Heart left ventricle (tissue), 16 donors: ENCODE measurements at regions not wholly inside any gene's neighbourhood (a gene's known extent, or its start where the extent isn't known, plus 50 kb on each side); places are given as distances from the start of the nearest gene placed in this dataset.
A peak's percentile ranks its signal among the peaks of the same experiment; 100 is the strongest.

Experiments used
- ATAC-seq, 4 donors: fragments of 200-7000 bp; cut with Tn5 transposase; one replicate each; pipeline ENCODE4 v1.9.1; 2020 to 2022; ENCODE audit warnings: moderate library complexity in 4 of 4, mild to moderate bottlenecking in 3 of 4, moderate number of reproducible peaks in 1 of 4
- DNase-seq, 5 donors: peaks; one replicate each; pipeline ENCODE4 v3.0.0-alpha.2; 2020
- H3K27ac ChIP-seq, 12 donors: fragments of 200-600 bp; sonication (generic) in 4 of 12; one replicate each; pipeline versions ENCODE4 v1.5.0 to v1.8.0; 2016 to 2022; ENCODE audit warnings: mild to moderate bottlenecking in 2 of 12
- H3K27me3 ChIP-seq, 9 donors: fragments of 200-600 bp; sonication (generic) in 2 of 9; one replicate each; pipeline versions ENCODE4 v1.5.1 to v1.8.0; 2016 to 2022; ENCODE audit warnings: mild to moderate bottlenecking in 3 of 9
- H3K36me3 ChIP-seq, 9 donors: fragments of 200-600 bp; sonication (generic) in 2 of 9; one replicate each; pipeline versions ENCODE4 v1.5.0 to v1.8.0; 2018 to 2022; ENCODE audit warnings: mild to moderate bottlenecking in 2 of 9
- H3K4me1 ChIP-seq, 12 donors: fragments of 200-600 bp; sonication (generic) in 4 of 12; one replicate each; pipeline versions ENCODE4 v1.5.0 to v1.8.0; 2016 to 2022; ENCODE audit warnings: mild to moderate bottlenecking in 3 of 12
- H3K4me3 ChIP-seq, 12 donors: fragments of 200-600 bp; sonication (generic) in 4 of 12; one replicate each; pipeline versions ENCODE4 v1.5.0 to v1.8.0; 2017 to 2022; ENCODE audit warnings: mild to moderate bottlenecking in 9 of 12, moderate library complexity in 4 of 12
- H3K9me3 ChIP-seq, 12 donors: fragments of 200-600 bp; sonication (generic) in 4 of 12; one replicate each; pipeline versions ENCODE4 v1.5.0 to v1.8.0; 2016 to 2022; ENCODE audit warnings: mild to moderate bottlenecking in 1 of 12
- POLR2A ChIP-seq, 2 donors: fragments of 450-650 bp; IDR thresholded peaks; one replicate each; pipeline ENCODE4 v1.6.1; 2017; ENCODE audit warnings: antibody characterized with exemption in 2 of 2, mild to moderate bottlenecking in 2 of 2, moderate library complexity in 2 of 2
- WGBS, 4 donors: extraction: QIAGEN DNeasy Blood & Tissue Kit in 2 of 4; methylation state at CpG; one replicate each; pipeline versions ENCODE4 v1.1.5 to v1.1.7; 2013 to 2018; 5-methylcytosine and 5-hydroxymethylcytosine counted together
- intact Hi-C, 10 donors: fragments of 100-400 bp; cut with DNase I; formaldehyde crosslinking; loops; one replicate each; pipeline versions ENCODE4 v1.11.1 to v1.14.2; 2022
- TF ChIP-seq, protein P1 (sequence below), 12 donors: fragments of 200-600 bp; sonication (generic) in 4 of 12; IDR thresholded peaks; one replicate each; pipeline versions ENCODE4 v1.5.0 to v1.8.0; 2018 to 2022; ENCODE audit warnings: antibody characterized with exemption in 12 of 12, mild to moderate bottlenecking in 5 of 12
- donor health status: ischemic (EF 13 %, LVEDD 7.1; RV severe dilation, severe dysfunction).
- donor health status: healthy with polysubstance abuse.
- donor health status: DM: no; HTN: yes; CAD: no.
- donor health status: DM: no; HTN: no; CAD: no.
- donor health status: ischemic (EF 25% LVEDD 6.9; RV normal size, moderate dysfunction).
- donor health status: ischemic (EF 25% LVEDD 5.7; RV mildly dilated, moderate dysfunction).
- donor health status: healthy.
- donor health status: DM: yes; HTN: yes; CAD: no.
- donor health status: ischemic (EF 35%, LVEDD 5.7; RV mildly dilated, moderate dysfunction).
- donor health status: nonischemic (EF 11% LVEDD 7.7; RV severe dilation, severe dysfunction).
- donor health status: DM: yes; HTN: yes; CAD: no.
- donor health status: PGD.
- donor health status: ischemic (EF 29% LVEDD 5.4; RV normal size, mild dysfunction).
- donor health status: nonischemic (EF 23%, LVEDD 6.1; RV moderate dilation, normal function).

DNA sequence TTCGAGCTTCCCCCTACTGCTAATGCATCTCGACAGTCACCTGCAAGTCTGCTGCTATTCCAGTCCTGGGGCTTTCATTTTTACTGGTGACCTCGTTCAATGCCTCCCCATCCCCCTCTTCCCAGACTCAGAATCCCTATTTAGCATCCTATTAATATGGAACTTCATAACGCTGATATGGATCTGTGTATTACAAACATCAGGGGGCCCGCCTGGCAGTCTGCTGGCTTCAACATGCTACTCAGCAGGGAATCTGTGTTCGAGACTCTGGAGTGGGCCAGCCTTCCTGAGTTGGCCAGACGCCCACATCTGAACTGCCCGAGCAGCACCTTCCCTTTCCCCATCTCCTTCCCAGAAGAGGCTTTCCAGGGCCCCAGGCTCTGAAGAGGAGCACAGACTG, 173.9 kb upstream of the PPARGC1A start:
- WGBS, 4 donors = 55 to 64% (median 60%) methylated on average over 8 of the region's 8 CpGs
- TF ChIP-seq, protein P1, sequence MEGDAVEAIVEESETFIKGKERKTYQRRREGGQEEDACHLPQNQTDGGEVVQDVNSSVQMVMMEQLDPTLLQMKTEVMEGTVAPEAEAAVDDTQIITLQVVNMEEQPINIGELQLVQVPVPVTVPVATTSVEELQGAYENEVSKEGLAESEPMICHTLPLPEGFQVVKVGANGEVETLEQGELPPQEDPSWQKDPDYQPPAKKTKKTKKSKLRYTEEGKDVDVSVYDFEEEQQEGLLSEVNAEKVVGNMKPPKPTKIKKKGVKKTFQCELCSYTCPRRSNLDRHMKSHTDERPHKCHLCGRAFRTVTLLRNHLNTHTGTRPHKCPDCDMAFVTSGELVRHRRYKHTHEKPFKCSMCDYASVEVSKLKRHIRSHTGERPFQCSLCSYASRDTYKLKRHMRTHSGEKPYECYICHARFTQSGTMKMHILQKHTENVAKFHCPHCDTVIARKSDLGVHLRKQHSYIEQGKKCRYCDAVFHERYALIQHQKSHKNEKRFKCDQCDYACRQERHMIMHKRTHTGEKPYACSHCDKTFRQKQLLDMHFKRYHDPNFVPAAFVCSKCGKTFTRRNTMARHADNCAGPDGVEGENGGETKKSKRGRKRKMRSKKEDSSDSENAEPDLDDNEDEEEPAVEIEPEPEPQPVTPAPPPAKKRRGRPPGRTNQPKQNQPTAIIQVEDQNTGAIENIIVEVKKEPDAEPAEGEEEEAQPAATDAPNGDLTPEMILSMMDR (IDR thresholded peaks at IDR 0.05) = no peak
- no peak for TF ChIP-seq POLR2A (IDR thresholded peaks at IDR 0.05)

GRCh38 chr4:24060932-24061331, 171.1 kb upstream of the PPARGC1A start:
- Histone ChIP-seq H3K36me3 (no peaks in the 10 kb centered on the region), H3K27ac (no peak overlapping the region), H3K4me1 (no peaks in the 10 kb centered on the region), H3K4me3 (no peak overlapping the region), H3K27me3 (no peaks in the 10 kb centered on the region), H3K9me3 (no peaks in the 10 kb centered on the region)
- TF ChIP-seq POLR2A (IDR thresholded peaks at IDR 0.05) = no peak
- TF ChIP-seq, protein P1 (IDR thresholded peaks at IDR 0.05) = no peak
- ATAC-seq = no peak
- WGBS, 4 donors = 71 to 91% (median 85%) methylated on average over 3 of the region's 3 CpGs
- DNase-seq = no peak
- intact Hi-C loops = no loop called here

More for the DNA sequence above, 173.9 kb upstream of the PPARGC1A start:
- H3K9me3 ChIP-seq = no peaks in the 10 kb centered on the region
- H3K36me3 ChIP-seq = no peaks in the 10 kb centered on the region
- H3K27ac ChIP-seq = no peak overlapping the region
- DNase-seq (peak in 1 of 5 donors; percentile 19), ATAC-seq (no peak)
- intact Hi-C loops = no loop called here
- peaks cover 0 to 10% (median 0%) of the 10 kb centered on the region in 12 donors for H3K4me1 ChIP-seq
- no peaks in the 10 kb centered on the region for H3K27me3 ChIP-seq
- H3K4me3 ChIP-seq = no peak overlapping the region

GRCh38 chr4:24059839-24060238, 170.0 kb upstream of the PPARGC1A start:
- Histone ChIP-seq H3K9me3 (no peaks in the 10 kb centered on the region), H3K27ac (no peak overlapping the region), H3K36me3 (no peaks in the 10 kb centered on the region), H3K4me1 (no peaks in the 10 kb centered on the region), H3K27me3 (no peaks in the 10 kb centered on the region), H3K4me3 (no peak overlapping the region)
- intact Hi-C loops = no loop called here
- no peak for TF ChIP-seq POLR2A (IDR thresholded peaks at IDR 0.05)
- TF ChIP-seq, protein P1 (IDR thresholded peaks at IDR 0.05) = no peak
- no peak for ATAC-seq
- whole genome bisulfite sequencing, 4 donors = 86 to 93% (median 91%) methylated on average over 5 of the region's 5 CpGs
- no peak for DNase-seq

DNA sequence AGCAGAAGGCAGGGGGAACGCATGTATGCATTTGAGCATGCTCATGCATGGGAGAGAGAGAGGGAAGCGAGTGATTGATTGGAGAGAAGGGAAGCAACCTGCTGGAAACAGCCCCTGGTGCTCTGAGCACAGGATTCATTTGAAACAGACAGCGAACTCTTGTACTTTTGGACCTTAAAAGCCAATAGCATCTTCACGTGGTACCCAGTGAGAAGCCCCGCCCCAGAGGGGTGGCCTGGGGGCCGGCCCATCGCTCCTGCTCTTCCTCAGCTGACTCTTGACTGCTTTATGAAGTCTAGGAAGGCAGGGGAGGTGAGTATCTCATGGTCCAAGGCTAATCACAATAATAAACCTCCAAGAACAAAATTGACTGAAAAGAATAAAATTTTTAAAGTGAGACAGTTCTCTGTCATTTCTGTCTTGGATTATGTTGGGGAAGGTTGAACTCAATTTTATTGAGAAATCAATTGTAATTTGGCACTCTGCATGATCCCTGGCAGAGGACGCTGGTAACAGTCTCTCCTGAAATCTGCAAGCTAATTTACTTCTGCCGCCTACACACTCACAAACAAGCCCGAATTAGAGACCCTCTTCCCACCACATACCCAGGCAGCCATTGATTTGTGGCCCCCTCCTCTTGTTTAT, 168.2 kb upstream of the PPARGC1A start:
- WGBS, 4 donors = 71 to 83% (median 76%) methylated on average over 10 of the region's 10 CpGs
- H3K36me3 ChIP-seq = no peaks in the 10 kb centered on the region
- H3K27ac ChIP-seq = no peak overlapping the region
- no peaks in the 10 kb centered on the region for H3K27me3 ChIP-seq
- no peak for DNase-seq
- no peak overlapping the region for H3K4me3 ChIP-seq
- H3K4me1 ChIP-seq = no peaks in the 10 kb centered on the region
- ATAC-seq = no peak
- intact Hi-C loops = no loop called here
- TF ChIP-seq, protein P1 (IDR thresholded peaks at IDR 0.05) = no peak
- no peak for TF ChIP-seq POLR2A (IDR thresholded peaks at IDR 0.05)
- H3K9me3 ChIP-seq = no peaks in the 10 kb centered on the region
